SK-N-SH (cell line): ENCODE measurements at regions not wholly inside any gene's neighbourhood (a gene's known extent, or its start where the extent isn't known, plus 50 kb on each side); places are given as distances from the start of the nearest gene placed in this dataset.

Source experiments
- CTCF ChIA-PET: fragments of 300-600, 350-600 bp; formaldehyde crosslinking; extraction: SDS; loops from one replicate; lab custom pipeline; 2021; lab: Yijun Ruan, JAX
- POLR2A ChIA-PET: fragments of 350-600 bp; sonication (Branson Sonifier 250); formaldehyde crosslinking; extraction: SDS; loops from one replicate; lab custom pipeline; 2020; ENCODE audit warnings: antibody characterized with exemption, inconsistent platforms; lab: Yijun Ruan, JAX
- DNase-seq: peaks from one replicate; pipeline ENCODE4 v3.0.0; 2012
- H2AFZ ChIP-seq: fragments of 200-600 bp; sonication (generic); 2 replicates; pipeline ENCODE4 v1.8.1; 2016; ENCODE audit warnings: antibody characterized with exemption, mild to moderate bottlenecking, low read depth
- H3F3A ChIP-seq: fragments of 200-600 bp; sonication (generic); replicated peaks from 2 replicates; pipeline ENCODE3; 2016; ENCODE audit warnings: antibody characterized with exemption, mild to moderate bottlenecking; ENCODE audit not compliant: insufficient read depth
- H3K27ac ChIP-seq, 2 experiments: fragments of 200-500 bp in 1 of 2; fragments of 200-600 bp in 1 of 2; sonication (Bioruptor generic) in 1 of 2; sonication (generic), shearing (Covaris generic) in 1 of 2; 2 replicates each; pipeline versions ENCODE4 v1.5.1 to v1.6.1; 2014 to 2016; ENCODE audit warnings: low read depth in 2 of 2, inconsistent platforms in 1 of 2, low read length in 1 of 2, mild to moderate bottlenecking in 1 of 2, mixed read lengths in 1 of 2
- H3K27me3 ChIP-seq: fragments of 200-600 bp; sonication (generic), shearing (Covaris generic); 2 replicates; pipeline ENCODE4 v1.6.1; 2016; ENCODE audit warnings: mixed run types; ENCODE audit not compliant: insufficient read depth
- H3K36me3 ChIP-seq, 2 experiments: fragments of 200-500 bp in 1 of 2; fragments of 200-600 bp in 1 of 2; sonication (Bioruptor generic) in 1 of 2; sonication (generic) in 1 of 2; replicated peaks in 1 of 2; 2 replicates each; pipeline versions ENCODE3 to v1.5.1; 2014 to 2016; ENCODE audit warnings: low read length in 1 of 2, mild to moderate bottlenecking in 1 of 2; ENCODE audit not compliant: insufficient read depth in 2 of 2, control insufficient read depth in 1 of 2
- H3K4me1 ChIP-seq, 2 experiments: fragments of 200-500 bp in 1 of 2; fragments of 200-600 bp in 1 of 2; sonication (Bioruptor generic) in 1 of 2; sonication (generic), shearing (Covaris generic) in 1 of 2; 2 replicates each; pipeline versions ENCODE4 v1.5.1 to v1.6.1; 2014 to 2016; ENCODE audit warnings: low read depth in 1 of 2, low read length in 1 of 2, mixed run types in 1 of 2; ENCODE audit not compliant: insufficient read depth in 2 of 2, control insufficient read depth in 1 of 2
- H3K4me2 ChIP-seq: fragments of 200-600 bp; sonication (generic), shearing (Covaris generic); 2 replicates; pipeline ENCODE4 v1.6.1; 2017; ENCODE audit warnings: mixed run types
- H3K4me3 ChIP-seq, 2 experiments: fragments of 200-500 bp in 1 of 2; fragments of 200-600 bp in 1 of 2; sonication (Bioruptor generic) in 1 of 2; sonication (generic), shearing (Covaris generic) in 1 of 2; 2 replicates each; pipeline versions ENCODE4 v1.5.1 to v1.8.1; 2014 to 2016; ENCODE audit warnings: low read depth in 2 of 2, inconsistent platforms in 1 of 2, low read length in 1 of 2, mild to moderate bottlenecking in 1 of 2, mixed read lengths in 1 of 2, moderate library complexity in 1 of 2
- H3K79me2 ChIP-seq: fragments of 200-600 bp; sonication (generic); 2 replicates; pipeline ENCODE4 v1.8.1; 2017; ENCODE audit warnings: mild to moderate bottlenecking; ENCODE audit not compliant: insufficient read depth
- H3K9ac ChIP-seq: fragments of 200-600 bp; sonication (generic); 2 replicates; pipeline ENCODE4 v1.6.1; 2017; ENCODE audit warnings: mixed run types
- H3K9me2 ChIP-seq: fragments of 200-600 bp; sonication (generic); 2 replicates; pipeline ENCODE4 v1.6.1; 2017; ENCODE audit warnings: mixed run types
- H3K9me3 ChIP-seq: fragments of 200-600 bp; sonication (generic); 2 replicates; pipeline ENCODE4 v1.6.1; 2017; ENCODE audit warnings: mixed run types, mild to moderate bottlenecking, moderate library complexity
- H4K20me1 ChIP-seq: fragments of 200-600 bp; sonication (generic); 2 replicates; pipeline ENCODE4 v1.6.1; 2017; ENCODE audit warnings: mild to moderate bottlenecking, mixed run types; ENCODE audit not compliant: insufficient read depth
- ELF1 ChIP-seq: IDR thresholded peaks from 2 replicates; pipeline ENCODE4 v1.4.0; 2012
- EP300 ChIP-seq, 2 experiments: IDR thresholded peaks; 2 replicates each; pipeline versions ENCODE4 v1.4.0 to v1.6.1; 2012; ENCODE audit warnings: borderline replicate concordance in 1 of 2, low read depth in 1 of 2, low read length in 1 of 2
- EZH2phosphoT487 ChIP-seq: fragments of 200-600 bp; sonication (generic); IDR thresholded peaks from 2 replicates; pipeline ENCODE4 v1.6.1; 2017; ENCODE audit warnings: low read depth, mixed run types, mild to moderate bottlenecking, antibody characterized with exemption, moderate library complexity, borderline replicate concordance
- FOXJ3 ChIP-seq: sonication (generic); formaldehyde crosslinking; IDR thresholded peaks from 2 replicates; pipeline ENCODE4 v1.5.1; 2020; ENCODE audit warnings: mild to moderate bottlenecking, missing genetic modification reagents
- FOXM1 ChIP-seq: IDR thresholded peaks from 2 replicates; pipeline ENCODE4 v1.4.0; 2012; ENCODE audit warnings: low read depth, mild to moderate bottlenecking
- GABPA ChIP-seq: IDR thresholded peaks from 2 replicates; pipeline ENCODE4 v1.4.0; 2012; ENCODE audit warnings: low read depth, mild to moderate bottlenecking
- GATA2 ChIP-seq: sonication (generic); formaldehyde crosslinking; IDR thresholded peaks from 2 replicates; pipeline ENCODE4 v1.5.0; 2020; ENCODE audit warnings: mild to moderate bottlenecking, missing genetic modification reagents
- MEF2A ChIP-seq: IDR thresholded peaks from 2 replicates; pipeline ENCODE4 v1.4.0; 2012; ENCODE audit warnings: low read depth, borderline replicate concordance
- POLR2AphosphoS5 ChIP-seq: IDR thresholded peaks from 2 replicates; pipeline ENCODE4 v1.6.1; 2012; ENCODE audit warnings: low read depth, low read length
- RCOR1 ChIP-seq: fragments of 150-350 bp; IDR thresholded peaks from 2 replicates; pipeline ENCODE4 v1.6.1; 2017; ENCODE audit warnings: antibody characterized with exemption, low read length
- RFX5 ChIP-seq: IDR thresholded peaks from 2 replicates; pipeline ENCODE4 v1.6.1; 2012; ENCODE audit warnings: mild to moderate bottlenecking, improper control_type of control experiment, low read length
- RXRA ChIP-seq: IDR thresholded peaks from 2 replicates; pipeline ENCODE4 v1.4.0; 2012; ENCODE audit warnings: low read depth, mild to moderate bottlenecking, borderline replicate concordance
- SIN3A ChIP-seq: IDR thresholded peaks from 2 replicates; pipeline ENCODE4 v1.6.1; 2012; ENCODE audit warnings: low read depth, mild to moderate bottlenecking, low read length, moderate library complexity, borderline replicate concordance
- SMC3 ChIP-seq: IDR thresholded peaks from 2 replicates; pipeline ENCODE4 v1.6.1; 2012; ENCODE audit warnings: low read depth, low read length, improper control_type of control experiment
- TCF12 ChIP-seq: IDR thresholded peaks from 2 replicates; pipeline ENCODE4 v1.4.0; 2012
- TEAD4 ChIP-seq: IDR thresholded peaks from 2 replicates; pipeline ENCODE4 v1.4.0; 2012; ENCODE audit warnings: mild to moderate bottlenecking, borderline replicate concordance; ENCODE audit not compliant: insufficient read depth
- WGBS: methylation state at CpG from one replicate; pipeline ENCODE4 v1.1.6; 2017; ENCODE audit warnings: low lambda C conversion rate; 5-methylcytosine and 5-hydroxymethylcytosine counted together
- TF ChIP-seq, protein P1 (sequence below): fragments of 150-350 bp; IDR thresholded peaks from 2 replicates; pipeline ENCODE4 v1.6.1; 2016; ENCODE audit warnings: mild to moderate bottlenecking, low read depth, low read length
- TF ChIP-seq, protein P2 (sequence below): IDR thresholded peaks from 2 replicates; pipeline ENCODE4 v1.4.0; 2012; ENCODE audit warnings: low read depth
- TF ChIP-seq, protein P3 (sequence below): IDR thresholded peaks from 2 replicates; pipeline ENCODE4 v1.4.0; 2012; ENCODE audit warnings: low read depth, borderline replicate concordance

DNA sequence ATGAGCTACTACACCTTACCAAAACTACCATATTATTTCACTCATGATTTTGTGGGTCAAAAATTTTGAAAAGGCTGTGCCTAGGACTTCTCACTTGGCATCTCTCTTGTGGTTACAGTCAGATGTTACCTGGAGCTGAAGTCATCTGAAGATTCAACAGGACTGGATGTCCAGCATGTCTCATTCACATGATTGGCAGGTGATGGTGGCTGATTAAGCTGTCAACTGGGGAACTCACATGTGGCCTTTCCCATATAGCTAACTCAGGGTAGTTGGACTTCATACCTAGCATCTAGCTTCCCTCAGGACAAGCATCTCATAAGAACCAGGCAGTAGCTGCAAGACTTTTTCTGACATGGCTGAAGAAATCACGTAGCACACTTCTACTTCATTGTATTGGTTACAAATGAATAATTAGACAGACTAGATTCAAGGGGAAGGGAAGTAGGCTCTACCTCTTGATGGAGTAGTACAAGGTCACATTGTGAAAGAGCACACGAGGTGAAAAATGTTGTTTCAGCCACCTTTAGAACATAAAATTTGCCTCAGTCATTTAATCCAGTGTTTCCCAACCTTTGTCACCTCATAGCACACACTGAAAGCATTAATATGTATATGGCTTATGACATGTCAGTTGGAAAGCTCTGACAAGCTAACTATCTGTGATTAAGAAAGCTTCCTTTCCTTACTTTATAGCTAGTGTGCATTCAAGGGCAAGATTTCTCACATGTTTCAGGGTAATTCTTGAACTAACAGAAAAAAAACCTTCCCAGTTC lies 68.0 kb upstream of the PTGFRN start:
- Histone ChIP-seq H3K36me3 (no peaks in the 10 kb centered on the region), H3K9me2 (no peaks in the 10 kb centered on the region), H4K20me1 (no peaks in the 10 kb centered on the region), H3K9ac (no peak overlapping the region), H3K79me2 (no peaks in the 10 kb centered on the region), H3F3A (no peaks in the 10 kb centered on the region), H2AFZ (no peak overlapping the region), H3K9me3 (no peaks in the 10 kb centered on the region), H3K27me3 (no peaks in the 10 kb centered on the region; the same call in 1 of the 2 replicates), H3K4me1 (no peaks in the 10 kb centered on the region), H3K27ac (no peak overlapping the region), H3K4me2 (no peak overlapping the region), H3K4me3 (no peak overlapping the region)
- DNase-seq: no peak
- TF ChIP-seq FOXJ3 (CRISPR knock-in tag) (no peak), FOXM1 (no peak), EP300 (IDR thresholded peaks at IDR 0.05; ENCODE audit: borderline replicate concordance in 1 of 2, low read depth in 1 of 2, low read length in 1 of 2) (no peak), EZH2phosphoT487 (no peak), SMC3 (no peak), RXRA (no peak), RFX5 (no peak), ELF1 (no peak), TEAD4 (no peak), MEF2A (no peak), POLR2AphosphoS5 (no peak), GATA2 (no peak), GABPA (no peak), TCF12 (no peak), SIN3A (no peak), RCOR1 (no peak)
- TF ChIP-seq, protein P1, sequence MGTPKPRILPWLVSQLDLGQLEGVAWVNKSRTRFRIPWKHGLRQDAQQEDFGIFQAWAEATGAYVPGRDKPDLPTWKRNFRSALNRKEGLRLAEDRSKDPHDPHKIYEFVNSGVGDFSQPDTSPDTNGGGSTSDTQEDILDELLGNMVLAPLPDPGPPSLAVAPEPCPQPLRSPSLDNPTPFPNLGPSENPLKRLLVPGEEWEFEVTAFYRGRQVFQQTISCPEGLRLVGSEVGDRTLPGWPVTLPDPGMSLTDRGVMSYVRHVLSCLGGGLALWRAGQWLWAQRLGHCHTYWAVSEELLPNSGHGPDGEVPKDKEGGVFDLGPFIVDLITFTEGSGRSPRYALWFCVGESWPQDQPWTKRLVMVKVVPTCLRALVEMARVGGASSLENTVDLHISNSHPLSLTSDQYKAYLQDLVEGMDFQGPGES: no peak
- TF ChIP-seq, protein P2, sequence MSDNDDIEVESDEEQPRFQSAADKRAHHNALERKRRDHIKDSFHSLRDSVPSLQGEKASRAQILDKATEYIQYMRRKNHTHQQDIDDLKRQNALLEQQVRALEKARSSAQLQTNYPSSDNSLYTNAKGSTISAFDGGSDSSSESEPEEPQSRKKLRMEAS: no peak
- TF ChIP-seq, protein P3, sequence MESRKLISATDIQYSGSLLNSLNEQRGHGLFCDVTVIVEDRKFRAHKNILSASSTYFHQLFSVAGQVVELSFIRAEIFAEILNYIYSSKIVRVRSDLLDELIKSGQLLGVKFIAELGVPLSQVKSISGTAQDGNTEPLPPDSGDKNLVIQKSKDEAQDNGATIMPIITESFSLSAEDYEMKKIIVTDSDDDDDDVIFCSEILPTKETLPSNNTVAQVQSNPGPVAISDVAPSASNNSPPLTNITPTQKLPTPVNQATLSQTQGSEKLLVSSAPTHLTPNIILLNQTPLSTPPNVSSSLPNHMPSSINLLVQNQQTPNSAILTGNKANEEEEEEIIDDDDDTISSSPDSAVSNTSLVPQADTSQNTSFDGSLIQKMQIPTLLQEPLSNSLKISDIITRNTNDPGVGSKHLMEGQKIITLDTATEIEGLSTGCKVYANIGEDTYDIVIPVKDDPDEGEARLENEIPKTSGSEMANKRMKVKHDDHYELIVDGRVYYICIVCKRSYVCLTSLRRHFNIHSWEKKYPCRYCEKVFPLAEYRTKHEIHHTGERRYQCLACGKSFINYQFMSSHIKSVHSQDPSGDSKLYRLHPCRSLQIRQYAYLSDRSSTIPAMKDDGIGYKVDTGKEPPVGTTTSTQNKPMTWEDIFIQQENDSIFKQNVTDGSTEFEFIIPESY: no peak
- POLR2A ChIA-PET: no interaction called here
- CTCF ChIA-PET: interaction anchor here (0.7 to 1.7 kb wide), 9 partner anchors 10 to 108 kb away, joined by 3 to 5 read pairs (median 4); no protein-coding TSS in a partner anchor
- 35% methylated on average over 2 of the region's 2 CpGs for WGBS
